Breast epithelium (tissue), 4 donors: ENCODE measurements at regions not wholly inside any gene's neighbourhood (a gene's known extent, or its start where the extent isn't known, plus 50 kb on each side); places are given as distances from the start of the nearest gene placed in this dataset.

Experiments
- DNase-seq, 2 donors: peaks; one replicate each; pipeline ENCODE4 v3.0.0-alpha.2; 2019; ENCODE audit warnings: low spot score in 2 of 2
- H3K27ac ChIP-seq, 2 donors: fragments of 200-600 bp; sonication (generic) in 1 of 2; one replicate each; pipeline ENCODE4 v1.5.1; 2016 to 2019; ENCODE audit warnings: mild to moderate bottlenecking in 1 of 2
- H3K27me3 ChIP-seq, 2 donors: fragments of 200-600 bp; sonication (generic) in 1 of 2; one replicate each; pipeline versions ENCODE4 v1.5.1 to v1.6.0; 2017 to 2019; ENCODE audit warnings: control low read depth in 1 of 2, mild to moderate bottlenecking in 1 of 2
- H3K36me3 ChIP-seq: fragments of 200-600 bp; one replicate; pipeline ENCODE4 v1.5.1; 2019
- H3K4me1 ChIP-seq, 2 donors: fragments of 200-600 bp; sonication (generic); one replicate each; pipeline ENCODE4 v1.5.1; 2016 to 2019; ENCODE audit warnings: control low read depth in 1 of 2
- H3K4me3 ChIP-seq, 3 donors: fragments of 200-600 bp; sonication (generic); 1 replicate in 2 of 3; 2 replicates in 1 of 3; pipeline ENCODE4 v1.5.1; 2016 to 2019; ENCODE audit warnings: mild to moderate bottlenecking in 3 of 3, moderate library complexity in 2 of 3
- H3K9me3 ChIP-seq, 2 donors: fragments of 200-600 bp; sonication (generic) in 1 of 2; one replicate each; pipeline ENCODE4 v1.5.1; 2016 to 2019; ENCODE audit warnings: control low read depth in 1 of 2
- POLR2A ChIP-seq: fragments of 450-650 bp; IDR thresholded peaks from one replicate; pipeline ENCODE4 v1.6.1; 2016; ENCODE audit warnings: antibody characterized with exemption, mild to moderate bottlenecking, moderate library complexity
- POLR2AphosphoS5 ChIP-seq, 3 donors: sonication (generic); formaldehyde crosslinking; IDR thresholded peaks; one replicate each; pipeline ENCODE4 v1.6.1; 2017; ENCODE audit warnings: antibody characterized with exemption in 3 of 3
- intact Hi-C: fragments of 100-400 bp; cut with DNase I; formaldehyde crosslinking; loops from one replicate; pipeline ENCODE4 v1.15.1; 2023; ENCODE audit warnings: low total_unique reads
- TF ChIP-seq, protein P1 (sequence below), 3 donors: fragments of 450-650 bp; IDR thresholded peaks; one replicate each; pipeline ENCODE4 v1.5.1; 2016 to 2017; ENCODE audit warnings: antibody characterized with exemption in 3 of 3, mild to moderate bottlenecking in 3 of 3, moderate library complexity in 3 of 3

DNA sequence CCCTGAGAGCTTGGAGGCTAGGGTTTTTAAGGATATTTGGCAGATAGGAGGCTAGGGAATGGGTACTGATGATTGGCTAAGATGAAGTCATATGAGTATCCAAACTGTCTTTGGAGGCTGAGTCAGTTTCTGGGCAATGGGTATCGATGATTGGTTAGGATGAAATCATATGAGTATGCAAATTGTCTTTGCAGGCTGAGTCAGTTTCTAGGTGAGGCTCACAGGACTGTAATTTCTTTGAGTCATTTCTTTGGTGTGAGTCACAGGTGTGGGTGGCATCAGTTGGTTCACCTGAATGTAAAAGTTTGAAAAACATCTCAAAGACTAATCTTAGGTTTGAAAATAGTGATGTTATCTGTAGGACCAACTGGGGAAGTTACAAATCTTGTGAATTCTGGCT is 1068.0 kb downstream of the NR2F1-AS1 start:
- Histone ChIP-seq H3K9me3 (peaks cover 31 to 42% of the 10 kb centered on the region in 2 donors), H3K36me3 (no peaks in the 10 kb centered on the region), H3K4me1 (no peaks in the 10 kb centered on the region), H3K27me3 (no peaks in the 10 kb centered on the region), H3K4me3 (no peak overlapping the region), H3K27ac (no peak overlapping the region)
- intact Hi-C loops = no loop called here
- no peak for TF ChIP-seq POLR2A
- TF ChIP-seq, protein P1, sequence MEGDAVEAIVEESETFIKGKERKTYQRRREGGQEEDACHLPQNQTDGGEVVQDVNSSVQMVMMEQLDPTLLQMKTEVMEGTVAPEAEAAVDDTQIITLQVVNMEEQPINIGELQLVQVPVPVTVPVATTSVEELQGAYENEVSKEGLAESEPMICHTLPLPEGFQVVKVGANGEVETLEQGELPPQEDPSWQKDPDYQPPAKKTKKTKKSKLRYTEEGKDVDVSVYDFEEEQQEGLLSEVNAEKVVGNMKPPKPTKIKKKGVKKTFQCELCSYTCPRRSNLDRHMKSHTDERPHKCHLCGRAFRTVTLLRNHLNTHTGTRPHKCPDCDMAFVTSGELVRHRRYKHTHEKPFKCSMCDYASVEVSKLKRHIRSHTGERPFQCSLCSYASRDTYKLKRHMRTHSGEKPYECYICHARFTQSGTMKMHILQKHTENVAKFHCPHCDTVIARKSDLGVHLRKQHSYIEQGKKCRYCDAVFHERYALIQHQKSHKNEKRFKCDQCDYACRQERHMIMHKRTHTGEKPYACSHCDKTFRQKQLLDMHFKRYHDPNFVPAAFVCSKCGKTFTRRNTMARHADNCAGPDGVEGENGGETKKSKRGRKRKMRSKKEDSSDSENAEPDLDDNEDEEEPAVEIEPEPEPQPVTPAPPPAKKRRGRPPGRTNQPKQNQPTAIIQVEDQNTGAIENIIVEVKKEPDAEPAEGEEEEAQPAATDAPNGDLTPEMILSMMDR (IDR thresholded peaks at IDR 0.05) = no peak
- TF ChIP-seq POLR2AphosphoS5 (IDR thresholded peaks at IDR 0.05) = no peak
- DNase-seq = no peak

DNA sequence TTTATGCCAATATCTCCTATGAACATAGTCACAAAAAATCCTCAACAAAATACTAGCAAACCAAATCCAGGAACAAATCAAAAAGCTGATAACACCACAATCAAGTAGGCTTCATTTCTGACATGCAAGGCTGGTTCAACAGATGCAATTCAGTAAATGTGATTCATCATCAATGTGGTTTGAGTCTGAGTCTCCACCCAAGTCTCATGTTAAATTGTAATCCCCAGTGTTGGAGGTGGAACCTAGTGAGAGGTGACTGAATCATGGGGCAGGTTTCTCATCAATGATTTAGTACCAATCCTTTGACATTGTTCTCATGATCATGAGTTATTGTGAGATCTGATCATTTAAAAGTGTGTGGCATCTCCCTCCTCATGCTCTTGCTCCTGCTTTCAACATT is 1072.7 kb downstream of the NR2F1-AS1 start:
- intact Hi-C loops = no loop called here
- no peaks in the 10 kb centered on the region for H3K4me1 ChIP-seq
- no peak for DNase-seq
- H3K4me3 ChIP-seq = no peak overlapping the region
- TF ChIP-seq POLR2A (no peak), POLR2AphosphoS5 (IDR thresholded peaks at IDR 0.05) (no peak)
- TF ChIP-seq, protein P1 (IDR thresholded peaks at IDR 0.05) = no peak
- H3K27ac ChIP-seq = no peak overlapping the region
- peaks cover 31 to 41% of the 10 kb centered on the region in 2 donors for H3K9me3 ChIP-seq
- no peaks in the 10 kb centered on the region for H3K36me3 ChIP-seq
- H3K27me3 ChIP-seq = no peaks in the 10 kb centered on the region

DNA sequence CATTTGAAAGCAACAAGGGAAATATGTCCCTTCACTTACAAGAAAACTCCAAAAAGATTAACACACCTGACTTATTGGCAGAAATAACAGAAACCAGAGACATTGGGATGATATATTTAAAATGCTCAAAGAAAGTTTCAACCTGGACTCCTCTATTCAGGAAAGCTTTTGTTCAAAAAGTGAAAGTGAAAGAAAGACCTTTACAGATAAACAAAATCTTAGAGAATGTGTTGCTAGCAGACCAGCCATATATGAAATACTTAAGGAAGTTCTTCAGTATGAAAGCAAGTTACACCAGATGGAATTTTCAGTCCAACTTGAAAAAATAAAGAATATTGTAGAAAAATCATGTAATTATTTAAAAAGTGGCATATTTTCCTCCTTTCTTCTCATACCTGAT is 1075.1 kb downstream of the NR2F1-AS1 start:
- intact Hi-C loops = no loop called here
- TF ChIP-seq, protein P1 (IDR thresholded peaks at IDR 0.05) = no peak
- TF ChIP-seq POLR2AphosphoS5 (IDR thresholded peaks at IDR 0.05) (no peak), POLR2A (no peak)
- peak overlapping the region in 1 of 3 donors; percentile 7 for H3K4me3 ChIP-seq

DNA sequence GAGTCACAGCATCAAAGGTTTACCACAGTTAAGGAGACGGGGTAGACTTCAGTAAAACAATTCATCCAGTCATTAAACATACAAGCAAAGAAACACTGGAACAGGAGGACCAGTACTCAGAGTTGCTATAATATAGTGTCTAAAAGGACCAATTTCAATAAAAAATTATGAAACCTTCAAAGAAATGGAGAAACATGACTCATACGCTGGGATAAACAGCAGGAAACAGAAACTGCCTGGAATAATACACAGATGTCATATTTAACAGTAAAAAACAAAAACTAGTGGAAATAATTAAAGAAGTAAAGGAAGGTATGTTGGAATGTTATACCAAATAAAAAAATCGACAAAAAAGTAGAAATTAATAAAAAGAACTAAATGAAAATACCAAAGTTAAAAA is 1075.9 kb downstream of the NR2F1-AS1 start:
- intact Hi-C loops = no loop called here
- Histone ChIP-seq H3K4me3 (no peak overlapping the region), H3K27me3 (no peaks in the 10 kb centered on the region), H3K27ac (no peak overlapping the region), H3K36me3 (no peaks in the 10 kb centered on the region), H3K4me1 (no peaks in the 10 kb centered on the region), H3K9me3 (peaks cover 18 to 19% of the 10 kb centered on the region in 2 donors)
- DNase-seq = no peak
- TF ChIP-seq POLR2AphosphoS5 (IDR thresholded peaks at IDR 0.05) = no peak
- TF ChIP-seq, protein P1 (IDR thresholded peaks at IDR 0.05) = no peak
- TF ChIP-seq POLR2A = no peak

More for the DNA sequence above, 1075.1 kb downstream of the NR2F1-AS1 start:
- Histone ChIP-seq H3K4me1 (no peaks in the 10 kb centered on the region), H3K27ac (no peak overlapping the region), H3K9me3 (peaks cover 23 to 27% of the 10 kb centered on the region in 2 donors), H3K36me3 (no peaks in the 10 kb centered on the region), H3K27me3 (no peaks in the 10 kb centered on the region)
- DNase-seq = no peak

DNA sequence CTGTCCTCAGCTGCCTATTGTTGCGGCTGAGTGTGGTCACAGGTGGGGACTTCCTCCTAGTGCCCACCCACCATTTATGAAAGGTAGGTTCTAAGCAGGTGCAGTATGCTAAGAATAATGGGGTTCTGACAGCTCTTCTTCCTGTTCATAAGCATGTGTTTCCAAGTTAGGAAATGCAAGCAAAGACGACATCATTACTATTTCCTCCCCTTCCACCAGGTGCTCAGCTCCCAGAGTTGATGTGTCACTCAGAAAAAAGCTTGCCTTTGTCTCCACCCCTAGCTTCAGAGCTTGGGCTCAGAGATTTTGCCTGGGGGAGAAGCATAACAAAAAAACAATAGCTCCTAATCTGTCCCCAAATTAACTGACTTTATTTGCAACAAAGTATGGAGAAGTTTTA is 1076.7 kb downstream of the NR2F1-AS1 start:
- TF ChIP-seq POLR2AphosphoS5 (IDR thresholded peaks at IDR 0.05) (no peak), POLR2A (no peak)
- TF ChIP-seq, protein P1 (IDR thresholded peaks at IDR 0.05) = no peak
- H3K36me3 ChIP-seq = no peaks in the 10 kb centered on the region
- intact Hi-C loops = no loop called here

More for the DNA sequence above, 1076.7 kb downstream of the NR2F1-AS1 start:
- H3K4me1 ChIP-seq = no peaks in the 10 kb centered on the region
- H3K27ac ChIP-seq = no peak overlapping the region
- H3K4me3 ChIP-seq = no peak overlapping the region
- H3K27me3 ChIP-seq = no peaks in the 10 kb centered on the region
- H3K9me3 ChIP-seq = peaks cover 10 to 11% of the 10 kb centered on the region in 2 donors
- no peak for DNase-seq
